OCI-LY7 (cell line): ENCODE measurements at regions not wholly inside any gene's neighbourhood (a gene's known extent, or its start where the extent isn't known, plus 50 kb on each side); places are given as distances from the start of the nearest gene placed in this dataset.

Source experiments
- BruUV-seq: library from RNA; stranded (reverse); fragments of 400-500 nt; replicated peaks from 2 replicates; lab custom pipeline; 2021; lab: Mats Ljungman, UMichigan
- CTCF ChIA-PET: fragments of 300-600 bp; sonication (Branson Sonifier 250); formaldehyde crosslinking; loops from one replicate; lab custom pipeline; 2022; ENCODE audit warnings: antibody characterized with exemption; ENCODE audit not compliant: unreplicated experiment; lab: Charles Lee
- POLR2A ChIA-PET: fragments of 300-600 bp; sonication (Branson Sonifier 250); formaldehyde crosslinking; loops from one replicate; lab custom pipeline; 2022; ENCODE audit warnings: antibody characterized with exemption; lab: Charles Lee
- DNase-seq: peaks from one replicate; pipeline ENCODE4 v3.0.0-alpha.2; 2015; ENCODE audit warnings: low spot score
- H2AFZ ChIP-seq: fragments of 200-600 bp; sonication (generic), shearing (Covaris generic); 2 replicates; pipeline ENCODE4 v1.6.1; 2014; ENCODE audit warnings: mild to moderate bottlenecking, antibody characterized with exemption, low read length, moderate library complexity
- H3K27ac ChIP-seq: fragments of 200-600 bp; sonication (generic); 2 replicates; pipeline ENCODE4 v1.5.1; 2014; ENCODE audit warnings: mixed run types, low read depth, mild to moderate bottlenecking, moderate library complexity, low read length, inconsistent platforms; ENCODE audit not compliant: poor library complexity, severe bottlenecking
- H3K36me3 ChIP-seq: fragments of 200-600 bp; sonication (generic); 2 replicates; pipeline ENCODE4 v1.6.1; 2014; ENCODE audit warnings: mild to moderate bottlenecking, antibody characterized with exemption, low read length, moderate library complexity, mixed read lengths; ENCODE audit not compliant: insufficient read depth
- H3K4me1 ChIP-seq: fragments of 200-600 bp; sonication (generic); 2 replicates; pipeline ENCODE4 v1.5.1; 2014; ENCODE audit warnings: mild to moderate bottlenecking, low read length; ENCODE audit not compliant: insufficient read depth, poor library complexity, severe bottlenecking
- H3K4me2 ChIP-seq: fragments of 200-600 bp; sonication (generic); 2 replicates; pipeline ENCODE4 v1.6.1; 2014; ENCODE audit warnings: mild to moderate bottlenecking, low read length
- H3K4me3 ChIP-seq: fragments of 200-600 bp; sonication (generic); 2 replicates; pipeline ENCODE4 v1.5.1; 2014; ENCODE audit warnings: mild to moderate bottlenecking, low read depth, low read length; ENCODE audit not compliant: poor library complexity, severe bottlenecking
- H3K79me2 ChIP-seq: fragments of 200-600 bp; sonication (generic); 2 replicates; pipeline ENCODE4 v1.6.1; 2016; ENCODE audit warnings: low read depth, mild to moderate bottlenecking, low read length, moderate library complexity, mixed read lengths; ENCODE audit not compliant: insufficient read depth
- H3K9me2 ChIP-seq: fragments of 200-600 bp; sonication (generic); 2 replicates; pipeline ENCODE4 v1.6.1; 2016; ENCODE audit warnings: mild to moderate bottlenecking, low read length, mixed read lengths; ENCODE audit not compliant: insufficient read depth
- H3K9me3 ChIP-seq: fragments of 200-600 bp; sonication (generic); 2 replicates; pipeline ENCODE4 v1.6.1; 2014; ENCODE audit warnings: mild to moderate bottlenecking, mixed run types, low read length, mixed read lengths
- H4K20me1 ChIP-seq: fragments of 200-600 bp; sonication (generic); 2 replicates; pipeline ENCODE4 v1.6.1; 2014; ENCODE audit warnings: mild to moderate bottlenecking, antibody characterized with exemption, low read length, moderate library complexity, mixed read lengths; ENCODE audit not compliant: insufficient read depth
- EZH2phosphoT487 ChIP-seq: fragments of 200-600 bp; sonication (generic); IDR thresholded peaks from 2 replicates; pipeline ENCODE4 v1.6.1; 2018; ENCODE audit warnings: low read depth, borderline replicate concordance, mild to moderate bottlenecking, mixed run types, antibody characterized with exemption, low read length, moderate library complexity, mixed read lengths
- intact Hi-C: fragments of 100-400 bp; cut with micrococcal nuclease; formaldehyde crosslinking; loops from one replicate; pipeline ENCODE4 v1.10.0; 2022; ENCODE audit not compliant: unreplicated experiment
- TF ChIP-seq, protein P1 (sequence below): fragments of 200-600 bp; sonication (generic); conservative IDR thresholded peaks from 2 replicates; pipeline ENCODE4 v1.5.1; 2014; ENCODE audit warnings: mild to moderate bottlenecking, antibody characterized with exemption, low read length, moderate library complexity, mixed read lengths

GRCh38 chr5:159507055-159507454 is 176.8 kb upstream of the IL12B start:
- Histone ChIP-seq H2AFZ (no peak overlapping the region), H3K4me1 (no peaks in the 10 kb centered on the region), H3K4me3 (no peak overlapping the region), H3K9me2 (no peaks in the 10 kb centered on the region), H4K20me1 (no peaks in the 10 kb centered on the region), H3K9me3 (no peaks in the 10 kb centered on the region), H3K27ac (no peak overlapping the region), H3K36me3 (no peaks in the 10 kb centered on the region), H3K4me2 (no peak overlapping the region), H3K79me2 (no peaks in the 10 kb centered on the region)
- no peak for DNase-seq
- no peak for TF ChIP-seq EZH2phosphoT487
- TF ChIP-seq, protein P1, sequence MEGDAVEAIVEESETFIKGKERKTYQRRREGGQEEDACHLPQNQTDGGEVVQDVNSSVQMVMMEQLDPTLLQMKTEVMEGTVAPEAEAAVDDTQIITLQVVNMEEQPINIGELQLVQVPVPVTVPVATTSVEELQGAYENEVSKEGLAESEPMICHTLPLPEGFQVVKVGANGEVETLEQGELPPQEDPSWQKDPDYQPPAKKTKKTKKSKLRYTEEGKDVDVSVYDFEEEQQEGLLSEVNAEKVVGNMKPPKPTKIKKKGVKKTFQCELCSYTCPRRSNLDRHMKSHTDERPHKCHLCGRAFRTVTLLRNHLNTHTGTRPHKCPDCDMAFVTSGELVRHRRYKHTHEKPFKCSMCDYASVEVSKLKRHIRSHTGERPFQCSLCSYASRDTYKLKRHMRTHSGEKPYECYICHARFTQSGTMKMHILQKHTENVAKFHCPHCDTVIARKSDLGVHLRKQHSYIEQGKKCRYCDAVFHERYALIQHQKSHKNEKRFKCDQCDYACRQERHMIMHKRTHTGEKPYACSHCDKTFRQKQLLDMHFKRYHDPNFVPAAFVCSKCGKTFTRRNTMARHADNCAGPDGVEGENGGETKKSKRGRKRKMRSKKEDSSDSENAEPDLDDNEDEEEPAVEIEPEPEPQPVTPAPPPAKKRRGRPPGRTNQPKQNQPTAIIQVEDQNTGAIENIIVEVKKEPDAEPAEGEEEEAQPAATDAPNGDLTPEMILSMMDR, result no peak
- BruUV-seq, result no TSS peak
- intact Hi-C loops, result no loop called here
- ChIA-PET CTCF (no interaction called here), POLR2A (no interaction called here)

DNA sequence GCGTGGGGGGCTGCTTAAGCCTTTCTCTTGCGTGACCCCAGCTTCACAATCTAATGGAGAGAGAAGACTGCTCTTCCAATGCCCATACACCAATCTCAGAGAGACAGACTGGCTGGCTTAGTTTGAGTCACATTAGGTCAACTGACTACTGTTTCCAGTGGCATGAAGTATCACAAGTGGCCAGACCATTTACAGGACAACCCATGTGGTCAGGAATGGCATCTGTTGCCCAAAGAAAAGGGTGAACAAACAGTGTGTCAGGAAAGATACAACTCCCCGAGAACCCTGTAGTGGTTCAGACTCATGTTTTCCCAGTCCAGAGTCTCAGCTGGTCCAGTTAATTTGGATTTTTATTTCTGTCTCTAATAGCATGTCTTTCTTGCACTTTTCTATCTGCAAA is 177.4 kb upstream of the IL12B start:
- DNase-seq, result no peak
- BruUV-seq, result no TSS peak
- POLR2A ChIA-PET, result no interaction called here
- CTCF ChIA-PET, result no interaction called here
- intact Hi-C loops, result no loop called here
- Histone ChIP-seq H3K4me3 (no peak overlapping the region), H3K36me3 (no peaks in the 10 kb centered on the region), H3K79me2 (no peaks in the 10 kb centered on the region), H3K4me2 (no peak overlapping the region), H3K27ac (no peak overlapping the region), H3K9me2 (no peaks in the 10 kb centered on the region), H3K4me1 (no peaks in the 10 kb centered on the region), H2AFZ (no peak overlapping the region), H4K20me1 (no peaks in the 10 kb centered on the region), H3K9me3 (no peaks in the 10 kb centered on the region)
- TF ChIP-seq EZH2phosphoT487, result no peak
- TF ChIP-seq, protein P1, result no peak

- intact Hi-C loops, result no loop called here
- Histone ChIP-seq H3K9me3 (no peaks in the 10 kb centered on the region), H3K4me1 (no peaks in the 10 kb centered on the region), H3K9me2 (no peaks in the 10 kb centered on the region), H3K27ac (no peak overlapping the region), H3K4me3 (no peak overlapping the region), H3K4me2 (no peak overlapping the region), H3K79me2 (no peaks in the 10 kb centered on the region), H3K36me3 (no peaks in the 10 kb centered on the region), H4K20me1 (no peaks in the 10 kb centered on the region), H2AFZ (no peak overlapping the region)
- CTCF ChIA-PET, result no interaction called here
- POLR2A ChIA-PET, result no interaction called here
- no TSS peak for BruUV-seq
- TF ChIP-seq, protein P1, result no peak
- no peak for DNase-seq
Measured at GRCh38 chr5:159508344-159508743, 178.1 kb upstream of the IL12B start.
